ENCODE measurements at regions not wholly inside any gene's neighbourhood (a gene's known extent, or its start where the extent isn't known, plus 50 kb on each side); places are given as distances from the start of the nearest gene placed in this dataset.

GRCh38 chr9:28929433-28929832, 1356.2 kb upstream of the C9orf72 start:
- TF ChIP-seq CTCF (IDR thresholded peaks at IDR 0.05; ENCODE audit: borderline replicate concordance, insufficient read depth, low read depth, low read length), result no peak

GRCh38 chr9:28930766-28931165, 1357.5 kb upstream of the C9orf72 start:
- no peak for TF ChIP-seq CTCF (IDR thresholded peaks at IDR 0.05; ENCODE audit: borderline replicate concordance, insufficient read depth, low read depth, low read length)

More at GRCh38 chr9:28929433-28929832, 1356.2 kb upstream of the C9orf72 start:
- H3K4me3 ChIP-seq (ENCODE audit: low read depth, low read length), result no peak overlapping the region

GRCh38 chr9:28934111-28934510, 1360.8 kb upstream of the C9orf72 start:
- no peak for TF ChIP-seq CTCF (IDR thresholded peaks at IDR 0.05; ENCODE audit: borderline replicate concordance, insufficient read depth, low read depth, low read length)
- no peak overlapping the region for H3K4me3 ChIP-seq (ENCODE audit: low read depth, low read length)

More at GRCh38 chr9:28930766-28931165, 1357.5 kb upstream of the C9orf72 start:
- no peak overlapping the region for H3K4me3 ChIP-seq (ENCODE audit: low read depth, low read length)

GRCh38 chr9:28938981-28939380, 1365.7 kb upstream of the C9orf72 start:
- H3K4me3 ChIP-seq (ENCODE audit: low read depth, low read length), result no peak overlapping the region
- TF ChIP-seq CTCF (IDR thresholded peaks at IDR 0.05; ENCODE audit: borderline replicate concordance, insufficient read depth, low read depth, low read length), result no peak

GRCh38 chr9:28941856-28942255, 1368.6 kb upstream of the C9orf72 start:
- no peak overlapping the region for H3K4me3 ChIP-seq (ENCODE audit: low read depth, low read length)
- TF ChIP-seq CTCF (IDR thresholded peaks at IDR 0.05; ENCODE audit: borderline replicate concordance, insufficient read depth, low read depth, low read length), result no peak

GRCh38 chr9:28942941-28943340, 1369.7 kb upstream of the C9orf72 start:
- no peak overlapping the region for H3K4me3 ChIP-seq (ENCODE audit: low read depth, low read length)
- TF ChIP-seq CTCF (IDR thresholded peaks at IDR 0.05; ENCODE audit: borderline replicate concordance, insufficient read depth, low read depth, low read length), result no peak

GRCh38 chr9:28946648-28947047, 1373.4 kb upstream of the C9orf72 start:
- no peak overlapping the region for H3K4me3 ChIP-seq (ENCODE audit: low read depth, low read length)
- no peak for TF ChIP-seq CTCF (IDR thresholded peaks at IDR 0.05; ENCODE audit: borderline replicate concordance, insufficient read depth, low read depth, low read length)

Measured in GM12875 (cell line).